GM19438 (cell line): ENCODE measurements at regions not wholly inside any gene's neighbourhood (a gene's known extent, or its start where the extent isn't known, plus 50 kb on each side); places are given as distances from the start of the nearest gene placed in this dataset.

Experiments used
- ATAC-seq: cut with Tn5 transposase; IDR thresholded peaks from one replicate; pipeline ENCODE4 v1.9.1; 2021; ENCODE audit warnings: low read depth; ENCODE audit not compliant: unreplicated experiment

- ATAC-seq = no peak
Measured at GRCh38 chr5:107294669-107295068, 376.1 kb downstream of the EFNA5 start.

- peak; percentile 60 for ATAC-seq
Measured at GRCh38 chr5:107294211-107294550, 376.6 kb downstream of the EFNA5 start.

GRCh38 chr5:107293541-107294210 lies 377.1 kb downstream of the EFNA5 start:
- no peak for ATAC-seq

- no peak for ATAC-seq
Measured at GRCh38 chr5:107291866-107292265, 378.9 kb downstream of the EFNA5 start.

GRCh38 chr5:107290780-107291398 lies 379.8 kb downstream of the EFNA5 start:
- no peak for ATAC-seq

- peak; percentile 83 for ATAC-seq
Measured at GRCh38 chr5:107289030-107289714, 381.6 kb downstream of the EFNA5 start.

- no peak for ATAC-seq
Measured at GRCh38 chr5:107286447-107287098, 384.2 kb downstream of the EFNA5 start.

GRCh38 chr5:107285772-107286171 lies 385.0 kb downstream of the EFNA5 start:
- ATAC-seq = no peak

GRCh38 chr5:107284822-107285525 lies 385.8 kb downstream of the EFNA5 start:
- no peak for ATAC-seq

GRCh38 chr5:107282061-107282460 lies 388.7 kb downstream of the EFNA5 start:
- no peak for ATAC-seq

GRCh38 chr5:107278774-107279173 lies 392.0 kb downstream of the EFNA5 start:
- no peak for ATAC-seq

- no peak for ATAC-seq
Measured at GRCh38 chr5:107277485-107278125, 393.1 kb downstream of the EFNA5 start.

GRCh38 chr5:107275333-107275732 lies 395.4 kb downstream of the EFNA5 start:
- ATAC-seq = no peak

- no peak for ATAC-seq
Measured at GRCh38 chr5:107274571-107274970, 396.2 kb downstream of the EFNA5 start.

GRCh38 chr5:107272954-107273353 lies 397.8 kb downstream of the EFNA5 start:
- ATAC-seq = no peak

- no peak for ATAC-seq
Measured at GRCh38 chr5:107272509-107272908, 398.2 kb downstream of the EFNA5 start.

- no peak for ATAC-seq
Measured at GRCh38 chr5:107271682-107272350, 398.9 kb downstream of the EFNA5 start.

GRCh38 chr5:107270561-107270960 lies 400.2 kb downstream of the EFNA5 start:
- ATAC-seq = no peak

- ATAC-seq = no peak
Measured at GRCh38 chr5:107269678-107270077, 401.1 kb downstream of the EFNA5 start.

GRCh38 chr5:107269256-107269655 lies 401.5 kb downstream of the EFNA5 start:
- ATAC-seq = no peak
